Erythroblast (primary cell): ENCODE measurements at regions not wholly inside any gene's neighbourhood (a gene's known extent, or its start where the extent isn't known, plus 50 kb on each side); places are given as distances from the start of the nearest gene placed in this dataset.
"Not testable (repeated sequence)": the region's sequence is repeated elsewhere in the genome, so short reads cannot be mapped to it uniquely, and the experiment has no call there.

Experiments
- DNase-seq, 2 experiments: peaks; one replicate each; lab custom pipeline; 2025; lab: John Stamatoyannopoulos, UW
- GATA1 ChIP-seq: IDR thresholded peaks from 2 replicates; pipeline ENCODE4 v1.6.1; 2011; ENCODE audit warnings: low read depth, mild to moderate bottlenecking, control low read depth, low read length, moderate library complexity
- POLR2A ChIP-seq: IDR thresholded peaks from 2 replicates; pipeline ENCODE4 v1.6.1; 2011; ENCODE audit warnings: mild to moderate bottlenecking, low read length

DNA sequence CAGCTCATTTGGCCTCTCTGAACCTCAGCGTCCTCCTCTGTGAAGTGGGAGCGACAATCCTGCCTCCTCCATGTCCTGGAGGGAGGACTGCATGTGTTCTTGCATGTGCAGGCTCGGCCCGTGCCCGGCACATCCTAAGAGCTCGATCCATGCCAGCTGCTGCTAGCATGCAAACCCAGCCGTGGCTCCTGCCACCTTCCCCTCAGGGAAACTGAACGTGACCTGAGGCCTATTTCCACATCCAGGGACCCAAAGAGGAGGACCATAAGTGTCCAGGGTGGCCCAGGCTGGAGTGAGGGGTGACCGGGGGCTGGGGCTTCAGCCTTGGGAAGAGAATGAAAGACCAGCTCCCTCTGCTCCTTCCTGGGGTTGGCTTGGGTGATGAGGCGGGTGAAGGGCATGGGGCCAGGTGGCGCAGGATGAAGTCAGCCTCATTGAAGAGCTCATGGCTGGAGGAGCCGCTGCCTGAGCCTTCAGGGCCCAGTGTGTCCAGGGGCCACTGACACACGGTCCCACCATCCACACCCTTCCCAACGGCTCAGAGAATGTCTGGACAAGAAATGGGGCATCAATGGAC is 115.7 kb upstream of the AKAP13 start:
- DNase-seq: not testable (repeated sequence)

DNA sequence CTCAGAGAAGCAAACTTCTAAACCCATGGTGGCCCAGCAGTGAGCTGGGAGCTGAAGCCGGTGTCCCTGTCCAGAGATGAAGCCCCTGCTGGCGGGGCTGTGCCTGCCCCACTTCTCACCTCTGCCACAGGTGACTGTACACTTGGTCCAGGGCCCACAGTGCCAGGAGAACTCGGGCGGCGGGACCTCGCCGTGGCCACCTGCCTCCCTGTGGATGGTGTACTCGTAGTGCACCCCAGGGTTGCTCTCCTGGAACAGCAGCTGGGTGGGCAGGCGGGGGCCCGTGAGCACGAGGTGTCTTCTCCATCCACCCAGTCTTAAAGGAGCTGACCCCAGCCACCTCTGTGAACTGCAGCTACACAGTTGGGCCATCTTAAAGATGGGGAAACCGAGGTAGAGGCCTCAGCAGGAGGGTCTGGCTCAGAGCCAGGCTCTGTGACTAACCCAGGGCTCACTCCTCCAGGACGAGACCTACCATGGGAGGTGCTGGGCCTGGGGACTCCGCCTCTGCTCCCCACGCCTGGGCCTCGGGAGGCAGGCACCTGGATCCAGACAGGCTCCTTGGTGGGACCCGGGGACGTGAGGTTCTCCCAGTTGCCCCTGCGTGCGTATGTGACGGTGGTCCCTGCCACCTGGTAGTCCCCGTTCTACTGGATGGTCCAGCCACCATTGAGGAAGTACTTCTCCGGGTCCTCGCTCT is 113.1 kb upstream of the AKAP13 start:
- DNase-seq: not testable (repeated sequence)

DNA sequence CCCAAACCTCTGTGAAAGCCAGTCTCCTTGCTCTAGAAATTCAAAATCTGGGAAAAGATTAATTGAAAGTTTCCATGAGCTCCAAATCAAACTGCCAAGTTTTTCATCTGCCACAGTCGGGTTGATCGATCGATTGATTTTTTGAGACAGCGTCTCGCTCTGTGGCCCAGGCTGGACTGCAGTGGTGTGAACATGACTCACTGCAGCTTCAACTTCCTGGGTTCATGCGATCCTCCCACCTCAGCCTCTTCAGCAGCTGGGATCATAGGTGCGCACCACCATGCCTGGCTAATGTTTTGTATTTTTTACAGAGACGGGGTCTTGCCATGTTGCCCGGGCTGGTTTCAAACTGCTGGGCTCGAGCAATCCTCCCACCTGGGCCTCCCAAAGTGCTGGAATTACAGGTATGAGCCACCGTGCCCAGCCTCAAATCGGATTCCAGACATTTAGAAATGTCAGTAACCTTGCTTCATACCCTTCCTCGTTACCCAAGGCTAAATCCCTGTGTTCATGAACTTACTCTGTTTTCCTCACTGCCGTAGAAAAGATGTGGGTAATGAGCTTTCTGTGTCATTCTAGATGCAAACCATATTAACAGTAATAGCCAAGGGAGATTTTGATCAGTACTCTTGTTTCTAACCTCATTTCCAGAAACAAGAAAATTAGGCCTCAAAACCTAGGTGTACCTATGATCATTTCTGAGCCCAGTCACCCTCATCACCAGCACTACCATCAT is 105.9 kb upstream of the AKAP13 start:
- TF ChIP-seq POLR2A: no peak
- TF ChIP-seq GATA1: no peak
- DNase-seq: no peak

DNA sequence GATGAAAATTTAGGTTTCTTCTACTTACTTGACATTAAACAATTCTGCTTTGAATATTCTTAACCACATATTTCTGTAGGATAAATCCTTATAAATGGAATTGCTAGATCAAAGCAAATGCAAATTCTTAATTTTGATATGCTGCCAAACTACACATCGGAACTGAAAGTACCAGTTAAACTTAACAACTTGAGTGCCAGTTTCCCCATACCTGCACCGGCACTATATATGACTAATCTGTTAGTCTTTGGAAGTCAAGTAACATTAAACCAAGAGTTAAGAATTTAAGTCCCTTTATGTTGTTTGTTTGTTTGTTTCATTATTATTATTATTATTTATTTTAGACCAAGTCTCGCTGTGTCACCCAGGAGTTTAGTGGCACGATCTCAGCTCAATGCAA is 103.9 kb upstream of the AKAP13 start:
- TF ChIP-seq POLR2A (no peak), GATA1 (no peak)
- DNase-seq: no peak

DNA sequence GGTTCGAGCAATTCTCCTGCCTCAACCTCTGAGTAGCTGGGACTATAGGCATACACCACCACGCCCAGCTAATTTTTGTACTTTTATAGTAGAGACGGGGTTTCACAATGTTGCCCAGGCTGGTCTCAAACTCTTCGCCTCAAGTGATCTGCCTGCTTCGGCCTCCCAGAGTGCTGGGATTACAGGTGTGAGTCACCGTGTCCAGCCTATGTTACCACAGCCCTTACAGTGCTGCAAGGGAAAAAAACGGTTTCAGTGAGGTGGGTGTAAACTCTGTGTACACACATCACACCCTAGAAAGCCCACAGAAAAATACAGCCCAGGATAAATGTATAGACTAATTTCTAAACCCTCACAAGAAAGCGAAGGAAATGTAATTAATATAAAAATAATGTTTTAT is 103.5 kb upstream of the AKAP13 start:
- no peak for DNase-seq
- TF ChIP-seq GATA1 (no peak), POLR2A (no peak)

DNA sequence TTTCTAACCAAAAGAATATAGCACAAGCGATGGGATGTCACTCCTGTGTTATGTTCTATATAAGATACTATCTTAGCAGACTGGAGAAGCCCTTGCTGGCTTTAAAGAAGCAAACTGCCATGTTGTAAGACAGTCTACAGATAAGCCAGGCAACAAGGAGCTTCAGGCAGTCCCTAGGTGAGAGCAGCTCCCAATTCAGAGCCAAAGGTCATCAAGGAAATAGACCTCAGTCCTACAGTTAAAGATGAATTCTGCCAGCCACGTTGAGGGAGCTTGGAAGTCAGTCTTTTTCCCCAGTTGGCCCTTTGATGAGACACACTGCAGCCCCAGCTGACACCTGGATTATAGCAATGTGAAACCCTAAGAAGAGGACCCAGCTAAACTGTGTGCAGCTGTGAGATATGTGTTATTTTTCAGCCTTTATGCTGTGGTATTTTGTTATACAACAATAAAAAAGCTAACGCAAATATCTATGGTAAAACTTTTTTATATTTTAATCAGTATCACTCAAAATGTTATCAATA is 102.5 kb upstream of the AKAP13 start:
- no peak for TF ChIP-seq GATA1
- no peak for TF ChIP-seq POLR2A
- no peak for DNase-seq

DNA sequence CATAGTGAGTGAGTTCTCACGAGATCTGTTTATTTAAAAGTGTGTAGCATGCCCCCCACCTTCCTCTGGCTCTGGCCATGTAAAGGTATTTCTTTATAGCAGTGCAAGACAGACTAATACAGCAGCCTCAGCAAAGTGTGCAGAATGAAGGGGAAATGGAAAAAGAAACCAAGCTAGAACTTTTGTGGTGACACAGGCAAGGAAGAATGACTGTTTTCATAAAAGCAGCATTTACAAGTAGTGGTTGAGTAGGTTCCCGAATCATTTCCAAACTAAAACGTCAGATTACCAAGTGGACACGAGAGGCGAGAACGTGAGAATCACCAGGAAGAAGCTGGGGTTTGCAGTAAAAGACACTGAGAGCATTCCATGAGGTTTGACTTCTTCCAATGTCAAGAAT is 100.2 kb upstream of the AKAP13 start:
- TF ChIP-seq GATA1 (no peak), POLR2A (no peak)
- no peak for DNase-seq

DNA sequence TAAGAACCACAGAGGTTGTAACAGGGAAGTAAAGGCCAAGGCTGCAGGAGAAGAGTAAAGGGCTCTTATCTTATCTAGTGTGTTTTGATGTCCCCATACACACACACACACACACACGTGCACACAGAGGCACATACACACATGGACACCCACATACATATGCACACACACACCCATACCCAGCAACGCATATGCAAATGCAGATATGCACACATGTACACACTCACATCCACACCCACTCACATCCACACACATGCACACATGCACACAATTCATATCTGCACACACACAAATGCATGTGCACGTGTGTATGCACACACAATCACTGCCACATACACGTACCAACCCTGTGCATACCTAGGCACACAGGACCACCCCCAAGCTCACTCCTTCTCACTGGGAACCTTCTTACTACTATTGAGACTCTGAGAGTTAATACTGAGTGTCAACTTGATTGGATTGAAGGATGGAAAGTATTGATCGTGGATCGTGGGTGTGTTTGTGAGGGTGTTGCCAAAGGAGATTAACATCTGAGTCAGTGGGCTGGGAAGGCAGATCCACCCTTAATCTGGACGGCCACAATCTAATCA is 99.0 kb upstream of the AKAP13 start:
- TF ChIP-seq GATA1 (no peak), POLR2A (no peak)
- DNase-seq: no peak

DNA sequence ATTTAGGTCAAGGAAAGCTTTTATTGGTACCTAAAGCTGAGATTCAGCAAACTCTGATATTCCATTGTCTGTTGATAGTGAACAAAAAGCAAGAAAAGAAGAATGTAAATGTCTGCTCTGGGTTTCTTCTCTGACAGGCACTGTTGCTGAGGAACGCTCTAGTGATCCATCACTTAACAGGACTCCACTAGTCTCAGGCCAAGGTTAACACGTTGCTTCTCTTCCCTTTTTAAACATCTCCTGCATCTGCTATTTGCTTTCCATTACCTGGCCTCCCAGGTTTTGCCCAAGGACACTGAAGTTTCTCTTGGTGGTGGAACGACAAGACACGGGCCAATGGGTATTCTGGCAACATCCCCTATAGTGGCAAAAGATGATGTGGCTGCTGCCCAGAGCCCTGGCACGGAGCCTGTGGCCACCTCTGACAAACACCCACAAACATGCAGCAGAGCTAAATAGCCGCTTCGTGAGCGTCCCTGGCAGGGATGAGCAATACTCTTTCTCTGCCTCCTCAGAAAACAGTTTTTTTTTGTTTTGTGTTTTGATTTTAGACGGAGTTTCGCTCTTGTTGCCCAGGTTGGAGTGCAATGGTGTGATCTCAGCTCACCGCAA is 97.8 kb upstream of the AKAP13 start:
- no peak for TF ChIP-seq GATA1
- TF ChIP-seq POLR2A: no peak
- DNase-seq: no peak

DNA sequence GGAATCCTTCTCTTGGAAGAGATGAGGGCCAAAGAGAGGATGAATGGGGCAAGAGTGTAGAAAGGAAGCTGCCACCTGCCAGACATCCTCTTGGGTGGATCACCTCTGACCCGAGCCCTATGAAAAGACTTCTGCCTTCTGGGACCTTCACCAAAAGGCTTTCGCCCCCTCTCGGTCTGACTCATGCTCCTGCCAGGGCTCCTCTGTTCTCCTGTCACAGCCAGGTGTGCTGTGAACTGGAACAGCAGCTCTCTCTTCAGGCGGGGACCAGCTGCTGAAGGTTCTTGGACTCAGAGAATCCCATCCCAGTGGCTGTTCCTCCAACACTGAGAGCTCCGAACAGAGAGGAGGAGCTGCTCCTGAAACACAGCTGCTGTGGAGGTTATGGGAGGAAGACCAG is 96.6 kb upstream of the AKAP13 start:
- DNase-seq: not testable (repeated sequence)

DNA sequence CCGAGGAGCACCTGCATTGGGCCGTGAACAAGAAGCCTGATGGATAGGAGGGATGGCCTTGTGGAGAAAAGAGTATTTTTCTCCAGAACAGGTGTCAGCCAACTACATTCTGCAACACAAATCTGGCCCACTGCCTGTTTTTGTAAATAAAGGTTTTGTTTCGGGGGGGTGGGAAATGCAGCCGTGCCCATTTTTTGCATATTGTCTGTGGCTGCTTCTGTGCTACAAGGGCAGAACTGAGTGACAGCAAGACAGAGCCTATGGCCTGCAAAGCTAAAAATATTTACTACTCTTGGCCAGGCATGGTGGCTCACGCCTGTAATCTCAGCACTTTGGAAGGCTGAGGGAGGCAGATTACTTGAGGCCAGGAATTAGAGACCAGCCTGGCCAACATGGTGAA is 95.9 kb upstream of the AKAP13 start:
- DNase-seq: no peak
- TF ChIP-seq POLR2A: no peak
- TF ChIP-seq GATA1: no peak

DNA sequence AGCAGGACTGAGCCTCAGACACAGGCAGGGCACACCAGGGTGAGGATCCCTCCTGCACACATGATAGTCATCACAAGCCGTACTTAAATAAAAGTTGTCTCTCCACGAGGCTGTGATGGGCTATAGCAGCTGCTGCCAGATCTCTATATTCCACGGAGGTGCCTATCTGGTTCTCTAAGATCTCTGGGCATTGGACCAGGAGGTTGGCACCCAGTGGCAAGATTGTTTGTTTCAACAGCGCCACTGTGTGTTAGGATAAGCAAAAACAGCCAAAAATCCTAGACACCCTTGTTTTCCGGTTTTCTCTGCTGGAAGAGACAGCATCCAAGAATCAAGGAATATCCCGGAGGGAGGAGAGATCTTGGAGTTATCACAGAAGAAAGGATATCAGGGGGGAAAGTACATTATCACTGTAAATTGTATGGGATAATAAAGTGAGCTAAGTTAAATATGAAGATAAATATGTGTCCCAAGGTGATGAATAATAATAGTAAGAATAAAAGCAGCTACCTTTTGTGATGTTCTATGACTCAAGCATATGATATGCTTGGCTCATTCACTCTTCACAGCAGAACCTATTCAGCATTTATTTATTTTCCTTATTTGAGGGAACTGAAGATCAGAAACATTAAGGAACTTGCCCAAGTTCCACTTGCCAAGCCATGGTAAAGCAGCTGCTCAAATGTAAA is 90.6 kb upstream of the AKAP13 start:
- peak; percentile 11 to 12 for DNase-seq
- no peak for TF ChIP-seq POLR2A

DNA sequence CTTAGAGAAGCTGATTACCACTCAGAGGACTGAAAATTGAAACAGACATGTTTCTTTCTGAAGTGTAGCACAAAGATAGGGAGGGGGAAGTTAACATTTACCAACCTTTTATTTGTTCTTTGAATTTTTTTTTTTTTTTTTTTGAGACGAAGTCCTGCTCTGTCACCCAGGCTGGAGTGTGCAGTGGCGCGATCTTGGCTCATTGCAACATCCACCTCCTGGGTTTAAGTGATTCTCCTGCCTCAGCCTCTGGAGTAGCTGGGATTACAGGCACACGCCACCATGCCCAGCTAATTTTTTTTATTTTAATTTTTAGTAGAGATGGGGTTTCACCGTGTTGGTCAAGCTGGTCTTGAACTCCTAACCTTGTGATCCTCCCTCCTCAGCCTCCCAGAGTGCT is 87.8 kb upstream of the AKAP13 start:
- not testable (repeated sequence) for DNase-seq
